B cell (primary cell): ENCODE measurements at regions not wholly inside any gene's neighbourhood (a gene's known extent, or its start where the extent isn't known, plus 50 kb on each side); places are given as distances from the start of the nearest gene placed in this dataset.

Source experiments
- EZH2 ChIP-seq: IDR thresholded peaks from 2 replicates; pipeline ENCODE4 v1.6.1; 2012; ENCODE audit warnings: borderline replicate concordance, low read depth, mild to moderate bottlenecking, moderate library complexity, low read length; ENCODE audit not compliant: insufficient read depth, poor library complexity, severe bottlenecking
- TF ChIP-seq, protein P1 (sequence below): fragments of 200-600 bp; IDR thresholded peaks from one replicate; pipeline ENCODE4 v1.8.0; 2022; ENCODE audit warnings: antibody characterized with exemption, mild to moderate bottlenecking

DNA sequence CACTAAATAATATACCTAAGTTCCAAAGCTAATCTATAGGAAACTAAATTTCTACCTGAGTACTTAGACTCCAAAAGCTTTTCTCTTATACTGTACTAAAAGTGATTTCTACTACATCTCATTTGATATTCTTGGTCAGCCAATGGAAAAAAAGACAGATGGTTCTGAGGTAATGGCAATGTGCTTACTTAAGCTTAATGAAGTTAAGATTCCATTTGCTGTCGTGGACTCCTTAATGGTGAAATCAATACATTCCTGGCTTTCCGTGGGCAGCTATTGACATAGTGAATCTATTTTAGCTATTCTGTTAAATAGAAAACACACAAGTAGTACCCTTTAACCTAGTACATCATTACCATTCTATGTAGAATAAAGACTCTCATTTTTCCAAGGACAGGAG is 1825.6 kb upstream of the CDH9 start:
- TF ChIP-seq, protein P1, sequence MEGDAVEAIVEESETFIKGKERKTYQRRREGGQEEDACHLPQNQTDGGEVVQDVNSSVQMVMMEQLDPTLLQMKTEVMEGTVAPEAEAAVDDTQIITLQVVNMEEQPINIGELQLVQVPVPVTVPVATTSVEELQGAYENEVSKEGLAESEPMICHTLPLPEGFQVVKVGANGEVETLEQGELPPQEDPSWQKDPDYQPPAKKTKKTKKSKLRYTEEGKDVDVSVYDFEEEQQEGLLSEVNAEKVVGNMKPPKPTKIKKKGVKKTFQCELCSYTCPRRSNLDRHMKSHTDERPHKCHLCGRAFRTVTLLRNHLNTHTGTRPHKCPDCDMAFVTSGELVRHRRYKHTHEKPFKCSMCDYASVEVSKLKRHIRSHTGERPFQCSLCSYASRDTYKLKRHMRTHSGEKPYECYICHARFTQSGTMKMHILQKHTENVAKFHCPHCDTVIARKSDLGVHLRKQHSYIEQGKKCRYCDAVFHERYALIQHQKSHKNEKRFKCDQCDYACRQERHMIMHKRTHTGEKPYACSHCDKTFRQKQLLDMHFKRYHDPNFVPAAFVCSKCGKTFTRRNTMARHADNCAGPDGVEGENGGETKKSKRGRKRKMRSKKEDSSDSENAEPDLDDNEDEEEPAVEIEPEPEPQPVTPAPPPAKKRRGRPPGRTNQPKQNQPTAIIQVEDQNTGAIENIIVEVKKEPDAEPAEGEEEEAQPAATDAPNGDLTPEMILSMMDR = no peak
- TF ChIP-seq EZH2 = no peak
